GM18870 (cell line): ENCODE measurements at regions not wholly inside any gene's neighbourhood (a gene's known extent, or its start where the extent isn't known, plus 50 kb on each side); places are given as distances from the start of the nearest gene placed in this dataset.

Experiments used
- ATAC-seq: cut with Tn5 transposase; IDR thresholded peaks from one replicate; pipeline ENCODE4 v1.9.1; 2021; ENCODE audit warnings: moderate library complexity; ENCODE audit not compliant: unreplicated experiment

DNA sequence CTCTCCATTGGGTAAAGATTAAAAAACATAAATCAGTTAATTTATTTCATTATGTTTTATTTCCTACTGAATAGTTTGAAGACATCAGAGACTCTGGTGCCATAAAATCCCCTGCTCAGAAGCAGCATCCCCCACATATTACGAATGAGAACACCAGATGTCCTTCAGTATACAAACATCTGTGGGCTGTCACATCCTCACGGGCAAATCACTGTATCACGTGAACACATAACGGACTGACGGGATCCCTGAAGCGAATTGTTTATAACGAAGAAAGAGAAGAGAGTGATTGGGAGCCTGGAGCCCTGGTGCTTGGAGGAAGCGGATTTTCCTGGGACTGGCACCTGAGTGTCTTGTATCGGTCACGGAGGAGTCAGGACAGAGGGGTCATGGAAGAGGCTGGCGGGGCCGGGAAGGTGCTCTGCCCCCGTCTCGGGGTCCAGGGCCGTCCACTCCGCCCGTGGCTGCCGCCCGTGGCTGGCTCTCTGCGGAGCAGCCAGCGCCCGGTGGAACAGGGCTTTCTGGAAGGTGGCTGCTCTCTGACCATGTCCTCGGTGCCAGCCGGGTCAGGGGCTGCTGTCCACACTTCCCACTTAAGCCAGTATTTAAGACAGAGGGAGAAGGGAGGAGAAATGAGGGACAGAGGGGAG, 452.7 kb upstream of the FAT1 start:
- no peak for ATAC-seq

DNA sequence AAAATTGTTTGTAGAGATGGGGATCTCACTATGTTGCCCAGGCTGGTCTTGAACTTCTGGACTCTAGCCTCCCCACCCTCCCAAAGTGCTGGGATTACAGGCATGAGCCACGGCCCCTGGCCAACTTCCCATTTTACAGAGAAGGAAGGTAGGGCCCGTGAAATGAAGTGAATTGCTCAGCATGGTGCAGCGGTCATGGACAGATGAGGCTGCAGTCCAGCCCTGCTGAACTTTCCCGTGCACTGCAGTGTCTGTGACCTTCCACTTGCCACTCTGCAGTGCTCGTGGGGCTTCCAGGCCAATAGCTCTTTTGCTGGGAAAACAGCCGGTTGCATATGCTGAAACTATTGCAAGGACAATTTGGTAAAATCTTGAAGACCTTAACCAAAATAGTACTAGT, 454.4 kb upstream of the FAT1 start:
- no peak for ATAC-seq

DNA sequence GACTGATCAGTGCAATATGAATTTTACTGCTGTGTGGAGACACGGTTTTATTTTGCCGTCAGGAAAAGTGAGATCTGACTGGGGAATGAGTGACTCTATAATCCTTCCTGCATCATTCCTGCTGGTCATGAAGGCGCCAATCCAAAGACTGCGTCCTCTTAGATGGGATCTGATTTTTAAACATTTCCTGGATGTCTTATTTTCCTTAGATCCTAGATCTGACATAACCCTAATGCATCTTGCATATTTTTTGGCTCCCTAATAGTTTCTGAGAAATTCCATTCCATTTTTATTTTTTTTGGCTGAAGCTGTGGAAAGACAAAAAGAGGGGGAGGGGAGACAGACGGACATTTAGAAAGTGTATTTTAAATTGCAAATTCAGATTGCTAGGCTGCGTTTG, 454.9 kb upstream of the FAT1 start:
- ATAC-seq = no peak

DNA sequence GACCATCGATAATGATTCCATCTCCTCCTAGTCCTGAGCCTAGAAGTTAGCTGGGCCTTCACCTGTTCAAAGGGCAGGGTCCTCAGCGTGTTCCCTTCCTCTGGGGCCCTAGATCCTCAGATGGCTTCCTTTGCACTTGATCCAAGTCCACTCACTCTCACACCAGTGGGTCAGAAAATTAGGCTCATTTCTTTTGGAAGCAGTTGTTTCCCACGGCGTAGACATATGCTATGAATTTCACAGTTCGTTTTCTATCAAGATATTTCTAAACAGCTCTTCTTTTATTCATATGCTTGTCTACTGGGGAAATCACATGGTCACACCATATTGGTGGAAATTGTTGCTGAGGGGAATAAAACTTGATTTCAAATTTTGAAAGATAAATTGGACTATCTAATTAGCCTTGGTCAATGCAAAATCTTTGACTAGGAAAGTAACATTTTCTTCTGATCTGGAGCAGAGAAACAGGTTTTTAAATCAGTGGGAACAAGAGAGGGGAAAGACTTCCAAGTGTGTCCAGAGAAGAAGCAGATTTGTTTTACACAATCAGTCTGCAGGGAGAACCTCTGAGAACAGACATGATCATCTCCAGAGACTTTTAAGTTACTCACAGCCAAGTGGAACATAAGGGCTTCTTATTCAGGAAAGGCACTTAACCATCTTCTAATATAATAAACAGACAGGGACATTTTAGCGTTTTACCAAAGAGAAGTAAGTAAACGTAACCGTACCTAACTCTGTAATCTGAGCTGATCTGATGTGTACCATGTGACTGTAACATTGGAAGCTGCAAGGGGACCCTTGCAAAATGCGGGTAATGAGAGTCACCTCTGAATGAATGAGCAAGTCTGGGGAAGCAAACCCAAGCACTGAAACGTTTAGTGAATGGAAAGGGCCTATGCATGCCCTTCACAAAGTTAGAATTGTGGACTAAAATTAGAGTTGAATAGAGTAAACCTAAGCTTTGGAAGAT, 455.7 kb upstream of the FAT1 start:
- no peak for ATAC-seq

DNA sequence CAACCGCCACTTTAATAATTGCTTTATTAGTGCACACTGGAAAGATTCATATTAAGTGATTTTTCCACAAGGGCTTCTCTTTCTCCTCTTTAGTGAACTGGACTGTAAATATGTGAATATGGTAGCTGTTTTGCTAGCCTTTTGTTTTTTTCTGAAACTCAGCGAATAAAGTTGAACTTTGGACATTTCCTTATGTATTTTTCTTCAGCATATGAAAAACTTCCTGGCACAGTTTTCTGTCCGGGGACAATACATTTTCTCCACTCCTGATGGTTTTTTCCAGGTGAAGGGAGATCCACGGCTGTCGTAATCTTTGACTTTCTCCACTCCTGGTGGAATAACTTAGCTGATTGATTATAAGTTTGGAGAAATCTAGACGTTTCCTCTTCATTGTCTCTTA, 457.4 kb upstream of the FAT1 start:
- no peak for ATAC-seq

DNA sequence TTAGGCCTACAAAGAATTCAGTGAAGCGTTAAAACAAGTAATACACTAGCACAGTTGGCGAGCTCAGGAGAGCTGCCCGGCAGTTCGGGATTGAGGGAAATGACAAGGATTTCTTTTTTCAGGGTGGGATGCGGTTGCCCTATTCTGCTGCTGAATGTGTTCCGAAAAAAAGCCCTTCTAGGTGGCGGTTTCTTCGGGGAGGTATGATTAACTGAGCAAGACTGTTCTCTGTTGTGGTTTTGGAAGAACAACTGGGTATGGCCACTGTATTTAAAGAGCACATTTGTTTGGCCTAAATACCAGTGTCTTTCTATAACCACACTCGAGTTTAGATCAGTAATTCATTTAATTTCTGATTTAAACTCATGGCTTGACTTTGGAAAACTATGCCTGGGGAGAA, 459.7 kb upstream of the FAT1 start:
- ATAC-seq = no peak

DNA sequence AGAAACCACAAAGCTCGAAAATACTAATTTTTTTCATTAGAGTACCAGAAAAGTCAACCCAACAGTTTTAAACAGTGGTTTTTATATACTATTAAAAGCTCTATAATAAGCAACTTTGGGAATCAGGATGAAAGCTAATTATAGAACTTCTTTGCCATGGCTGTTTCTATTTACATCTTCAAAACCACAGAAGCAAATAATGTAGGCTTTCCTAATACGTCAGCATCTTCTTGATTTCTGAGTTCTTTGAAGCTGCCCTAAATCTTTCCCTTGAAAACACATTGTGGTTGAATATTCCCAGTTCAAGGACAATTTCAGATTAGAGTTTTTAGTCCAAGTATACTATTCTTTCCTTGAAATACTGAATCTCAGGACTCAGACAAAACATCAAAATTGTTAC, 460.2 kb upstream of the FAT1 start:
- no peak for ATAC-seq

DNA sequence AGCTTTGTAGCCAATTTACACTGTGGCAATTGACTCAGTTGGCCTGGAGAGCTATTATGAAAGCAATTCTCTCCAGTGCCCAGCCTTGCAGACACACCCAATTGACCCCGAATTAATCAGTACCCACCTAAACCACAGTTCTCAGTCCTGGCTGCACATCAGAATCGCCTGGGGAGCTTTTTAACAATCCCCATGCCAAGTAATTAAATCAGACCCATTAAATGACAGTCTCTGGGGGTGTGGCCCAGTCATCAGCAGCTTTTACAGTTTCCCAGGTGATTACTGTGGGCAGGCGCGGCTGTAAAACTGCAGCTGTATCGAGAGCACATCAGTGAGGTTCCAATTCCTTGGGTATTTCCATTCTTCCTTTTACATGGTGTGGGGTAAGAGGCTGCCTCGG, 460.9 kb upstream of the FAT1 start:
- no peak for ATAC-seq

DNA sequence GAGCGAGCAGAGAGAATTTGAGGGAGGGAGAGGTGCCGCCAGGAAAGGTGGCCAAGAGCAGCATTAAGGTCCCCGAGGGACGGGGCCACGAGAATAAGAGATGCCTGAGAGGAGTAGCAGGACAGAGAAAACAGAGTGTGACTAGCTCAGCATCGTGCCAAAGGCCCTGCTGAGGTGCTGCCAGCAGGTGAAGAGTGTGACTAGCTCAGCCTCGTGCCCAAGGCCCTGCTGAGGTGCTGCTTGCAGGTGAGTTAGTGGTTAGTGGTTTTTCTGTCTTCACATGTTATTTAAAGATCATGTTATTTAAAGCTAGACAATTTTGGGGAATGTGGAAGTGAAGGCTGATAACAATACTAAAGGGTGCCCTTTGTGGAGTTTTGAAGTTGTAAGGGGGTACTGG, 464.5 kb upstream of the FAT1 start:
- no peak for ATAC-seq

DNA sequence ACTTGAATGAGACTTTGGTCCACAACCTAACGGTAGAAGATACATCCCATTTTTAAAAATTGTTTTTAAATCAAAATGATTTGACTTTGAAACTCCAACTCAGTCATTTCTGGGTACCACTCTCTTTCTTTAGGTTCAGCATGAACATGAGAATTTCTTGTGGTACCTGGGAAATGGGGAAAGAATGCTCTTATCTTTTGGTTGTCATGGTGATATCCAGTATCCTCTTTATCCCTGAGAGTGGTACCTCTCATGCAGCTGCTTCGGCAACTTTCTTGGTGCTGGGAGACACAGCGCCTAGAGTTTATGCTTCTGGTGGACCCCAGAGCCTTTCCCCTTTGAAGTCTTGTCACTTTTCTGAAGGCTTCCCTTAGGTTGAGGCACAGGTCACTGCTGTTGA, 465.1 kb upstream of the FAT1 start:
- ATAC-seq = no peak

DNA sequence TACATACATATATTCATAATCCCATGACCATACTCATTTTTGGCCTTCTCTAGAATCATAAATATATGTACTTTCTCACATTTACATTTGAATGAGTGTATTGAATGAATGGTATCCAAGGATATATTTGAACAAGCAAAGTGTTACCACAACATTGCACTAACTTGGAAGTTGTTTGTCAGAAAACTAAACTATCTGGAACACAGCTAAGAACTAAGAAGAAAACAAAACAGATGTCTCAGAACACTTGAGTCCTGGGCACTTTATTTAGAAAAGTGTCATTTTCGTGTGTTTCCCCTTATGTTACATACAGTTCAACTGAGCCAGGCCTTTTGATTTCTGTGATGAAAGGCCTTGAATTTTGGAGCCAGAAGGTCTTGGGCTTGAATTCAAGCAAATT, 466.7 kb upstream of the FAT1 start:
- no peak for ATAC-seq

DNA sequence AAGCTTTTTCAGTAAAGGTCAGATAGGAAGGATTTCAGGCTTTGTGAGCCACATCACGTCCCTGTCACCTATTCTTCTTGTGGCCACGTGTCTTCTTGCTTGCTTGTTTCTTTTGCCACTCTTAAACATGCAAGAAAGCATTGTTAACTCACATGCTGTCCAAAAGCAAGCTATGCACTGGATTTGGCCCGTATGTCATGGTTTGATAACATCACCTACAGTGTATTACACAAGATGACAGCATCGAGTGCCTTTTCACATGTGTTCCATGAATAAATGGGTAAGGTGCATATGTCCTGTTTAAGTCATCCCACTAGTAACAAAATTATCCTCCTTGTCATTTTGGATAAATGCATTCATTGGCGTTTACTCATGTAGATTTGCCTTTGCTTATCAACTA, 468.0 kb upstream of the FAT1 start:
- no peak for ATAC-seq

DNA sequence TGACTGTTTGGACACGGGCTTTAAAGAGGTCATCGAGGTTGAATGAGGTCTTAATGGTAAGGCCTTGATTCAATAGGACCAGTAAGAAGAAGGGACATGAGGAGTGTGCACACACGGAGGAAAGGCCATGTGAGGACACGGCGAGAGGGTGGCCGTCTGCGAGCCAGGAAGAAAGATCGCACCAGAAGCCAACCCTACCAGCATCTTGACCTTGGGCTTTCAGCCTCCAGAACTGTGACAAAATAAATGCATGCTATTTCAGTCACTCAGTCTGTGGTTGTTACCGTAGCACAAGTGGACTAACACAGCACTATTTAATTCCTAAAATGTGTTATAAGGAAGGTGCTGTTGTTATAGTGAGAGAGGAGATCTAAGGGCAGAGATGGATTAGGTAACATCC, 468.6 kb upstream of the FAT1 start:
- ATAC-seq = no peak

DNA sequence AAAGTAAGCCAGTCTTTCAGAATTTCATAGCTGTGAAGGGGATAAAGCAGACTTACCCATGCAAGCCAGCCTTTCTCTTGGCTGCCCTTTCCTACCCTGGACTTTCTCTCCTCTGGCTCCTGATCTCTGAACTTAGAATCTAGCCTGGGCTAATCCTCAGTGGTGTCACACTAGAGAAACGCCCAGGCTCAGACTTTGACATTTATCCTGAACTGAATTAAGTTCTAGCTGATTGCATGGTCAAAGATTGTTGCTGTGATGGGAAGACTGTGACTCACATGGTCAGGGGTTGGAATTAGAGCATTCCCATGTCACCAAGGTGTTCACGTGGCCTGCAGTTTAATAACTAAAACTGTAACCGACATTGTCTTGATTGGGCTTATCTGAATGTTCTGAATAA, 469.5 kb upstream of the FAT1 start:
- ATAC-seq = no peak

DNA sequence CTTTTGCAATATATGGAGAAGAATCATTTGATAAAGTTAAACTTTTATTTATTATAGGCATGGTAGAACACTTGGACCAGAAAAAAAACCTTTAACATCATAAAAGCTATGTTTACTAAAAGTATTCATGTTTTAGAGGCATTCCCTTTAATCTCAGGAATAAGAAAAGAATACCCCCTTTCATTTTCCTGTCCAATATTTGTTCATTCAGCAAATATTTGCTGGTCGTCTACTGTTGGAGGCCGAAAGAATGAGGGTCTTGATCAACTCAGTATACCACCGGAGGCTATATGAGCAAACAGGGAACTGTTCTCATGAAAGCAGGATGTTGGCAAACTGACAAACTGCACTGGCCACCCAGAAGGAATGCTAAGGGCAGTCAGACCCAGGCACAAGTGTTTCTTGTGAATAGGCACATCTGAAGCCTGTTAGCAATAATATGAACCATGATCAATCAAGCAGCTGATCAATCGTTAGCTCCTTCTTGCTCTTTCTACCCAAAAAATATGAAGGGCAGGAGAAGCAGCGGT, 480.8 kb upstream of the FAT1 start:
- no peak for ATAC-seq

DNA sequence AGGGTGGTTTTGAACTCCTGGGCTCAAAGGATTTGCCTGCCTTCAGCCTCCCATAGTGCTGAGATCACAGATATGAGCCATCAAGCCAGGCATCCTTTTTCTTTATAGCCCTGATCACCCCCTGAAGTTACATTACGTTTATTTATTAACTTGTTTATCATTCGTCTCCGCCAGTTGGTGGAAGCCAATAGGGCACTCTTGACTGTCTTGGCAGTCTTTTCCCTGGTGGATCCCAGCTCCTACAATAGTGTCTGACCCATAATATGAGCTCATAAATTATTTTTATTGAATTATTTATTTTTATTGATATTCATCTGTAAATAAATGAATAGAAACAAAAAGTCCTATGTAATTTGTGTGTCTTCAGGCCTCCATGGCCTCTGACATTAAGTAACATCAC, 484.3 kb upstream of the FAT1 start:
- ATAC-seq = no peak

DNA sequence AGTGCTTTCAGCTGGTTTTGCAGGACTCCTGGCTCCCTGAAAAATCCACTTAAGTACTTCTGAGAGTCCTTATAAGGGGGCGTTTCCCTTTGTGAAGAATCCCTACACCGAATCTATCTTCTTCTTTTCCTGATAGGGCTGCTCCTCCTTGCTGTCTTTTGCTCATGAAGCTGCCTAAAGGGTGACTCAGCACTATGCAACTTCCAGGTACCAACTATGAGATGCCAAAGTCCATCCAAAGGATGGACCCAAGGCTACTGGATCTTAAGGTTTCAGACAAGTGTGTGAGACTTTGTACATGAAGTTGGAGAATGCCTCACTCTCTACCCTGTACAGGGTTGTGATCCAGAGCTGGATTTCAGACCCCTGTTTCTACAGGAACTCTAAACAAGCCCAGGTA, 485.0 kb upstream of the FAT1 start:
- no peak for ATAC-seq

DNA sequence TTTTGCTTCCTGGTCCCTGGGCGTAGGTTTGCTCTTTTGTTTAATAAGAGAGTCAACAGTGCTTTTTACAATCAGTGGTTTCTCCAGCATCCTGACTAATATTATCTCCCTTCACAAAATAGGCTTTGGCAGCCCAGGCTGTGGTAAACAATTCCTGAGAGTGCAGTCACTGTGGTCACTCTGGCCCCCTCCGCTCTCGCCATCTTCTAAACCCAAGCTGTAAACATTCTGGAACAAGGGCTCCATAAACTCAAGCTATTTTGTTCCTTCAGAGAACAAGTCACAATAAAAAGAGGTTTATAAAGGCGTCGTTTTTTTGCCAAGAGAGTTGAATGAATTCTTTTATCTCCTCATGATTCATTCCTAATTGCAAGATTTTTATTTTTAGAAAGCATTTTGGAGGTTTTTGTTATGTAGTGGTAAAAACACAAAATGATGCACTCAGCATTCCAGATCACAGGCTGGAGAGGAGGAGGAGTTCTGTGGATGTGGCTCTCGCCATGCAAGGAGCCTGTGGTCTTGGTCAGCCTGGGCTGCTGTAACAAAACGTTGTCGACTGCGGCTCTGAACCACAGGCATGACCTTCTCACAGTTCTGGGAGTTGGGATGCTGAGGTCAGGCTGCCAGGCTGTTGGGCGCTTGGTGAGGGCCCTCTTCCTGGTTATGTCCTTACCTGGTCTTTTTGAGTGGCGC, 486.4 kb upstream of the FAT1 start:
- no peak for ATAC-seq

DNA sequence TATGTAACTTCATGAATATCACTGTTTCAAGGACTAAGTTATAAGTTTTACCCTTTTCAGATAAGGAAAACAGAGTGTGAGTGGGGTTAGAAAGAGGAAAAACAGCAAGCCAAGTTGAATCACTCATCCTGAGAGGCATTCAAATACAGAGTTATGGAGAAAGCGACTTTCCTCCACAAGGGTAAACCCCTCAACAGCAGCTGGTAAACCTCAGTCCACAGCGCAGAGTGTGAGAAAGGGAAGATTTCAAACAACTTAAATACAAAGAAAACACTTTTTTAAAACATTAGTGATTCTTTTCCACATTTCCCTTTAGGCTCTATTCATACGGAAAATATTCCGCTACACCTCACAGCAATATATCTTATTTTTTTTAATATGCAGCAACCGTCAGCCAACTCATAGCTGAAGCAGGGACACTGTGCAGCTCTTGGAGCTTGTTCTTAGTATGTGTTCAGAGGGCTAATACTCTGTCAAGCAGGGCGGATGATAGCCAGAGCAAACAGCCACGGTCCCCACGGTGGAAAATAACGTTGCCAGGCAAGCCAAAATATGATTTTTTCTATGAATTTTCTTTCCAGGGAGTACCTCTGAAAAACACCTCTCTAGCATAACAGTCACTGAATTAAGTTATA, 488.9 kb upstream of the FAT1 start:
- ATAC-seq = no peak

DNA sequence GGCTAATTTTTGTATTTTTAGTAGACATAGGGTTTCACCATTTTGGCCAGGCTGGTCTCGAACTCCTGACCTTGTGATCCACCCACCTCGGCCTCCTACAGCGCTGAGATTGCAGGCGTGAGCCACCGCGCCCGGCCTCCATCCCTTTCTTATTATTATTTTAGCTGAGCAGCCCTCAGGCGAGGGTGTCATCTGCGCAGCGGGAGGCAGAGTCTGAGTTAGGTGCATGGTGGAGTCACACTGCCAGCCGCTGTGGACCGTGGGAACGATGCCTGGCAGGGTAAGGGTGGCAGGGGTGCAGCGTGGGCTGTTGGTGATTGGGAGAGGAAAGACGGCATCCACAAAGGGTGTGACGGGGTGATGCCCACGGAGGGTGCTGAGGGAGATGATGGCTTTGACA, 491.8 kb upstream of the FAT1 start:
- no peak for ATAC-seq

DNA sequence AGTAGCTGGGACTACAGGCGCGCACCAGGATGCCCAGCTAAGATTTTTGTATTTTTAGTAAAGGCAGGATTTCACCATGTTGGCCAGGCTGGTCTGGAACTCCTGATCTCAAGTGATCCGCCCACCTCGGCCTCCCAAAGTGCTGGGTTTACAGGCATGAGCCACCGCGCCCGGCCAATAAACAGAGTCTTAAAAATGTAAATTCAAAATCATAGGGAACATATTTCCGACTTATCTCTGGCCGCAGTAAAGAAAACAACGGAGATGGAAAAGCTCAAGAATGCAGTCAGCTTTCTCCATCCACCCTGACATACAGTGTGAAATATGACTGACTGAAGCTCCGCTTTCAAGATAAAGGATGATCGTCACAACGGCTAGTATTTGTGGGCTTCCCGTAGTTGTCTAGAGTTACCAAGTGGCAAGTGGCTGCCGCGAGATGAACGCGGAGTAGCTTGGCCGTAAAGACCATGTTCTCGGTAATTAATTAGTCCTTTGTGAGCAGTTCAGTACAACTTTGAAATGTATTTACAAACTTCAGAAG, 495.1 kb upstream of the FAT1 start:
- ATAC-seq = no peak
